ENCODE measurements at regions not wholly inside any gene's neighbourhood (a gene's known extent, or its start where the extent isn't known, plus 50 kb on each side); places are given as distances from the start of the nearest gene placed in this dataset.
"Not testable (repeated sequence)": the region's sequence is repeated elsewhere in the genome, so short reads cannot be mapped to it uniquely, and the experiment has no call there.

GRCh38 chr11:79670882-79671281 lies 230.1 kb upstream of the TENM4 start:
- DNase-seq: no peak

GRCh38 chr11:79668575-79668974 lies 227.7 kb upstream of the TENM4 start:
- DNase-seq: no peak

GRCh38 chr11:79667380-79667779 lies 226.6 kb upstream of the TENM4 start:
- no peak for DNase-seq

GRCh38 chr11:79663017-79663416 lies 222.2 kb upstream of the TENM4 start:
- DNase-seq: no peak

- DNase-seq: no peak
Measured at GRCh38 chr11:79661373-79661772, 220.5 kb upstream of the TENM4 start.

GRCh38 chr11:79648766-79649520 lies 208.1 kb upstream of the TENM4 start:
- DNase-seq: no peak

- DNase-seq: no peak
Measured at GRCh38 chr11:79637219-79637618, 196.4 kb upstream of the TENM4 start.

- DNase-seq: no peak
Measured at GRCh38 chr11:79634905-79635304, 194.1 kb upstream of the TENM4 start.

GRCh38 chr11:79627281-79627680 lies 186.5 kb upstream of the TENM4 start:
- DNase-seq: no peak

GRCh38 chr11:79626135-79627075 lies 185.6 kb upstream of the TENM4 start:
- no peak for DNase-seq

GRCh38 chr11:79623375-79623774 lies 182.5 kb upstream of the TENM4 start:
- DNase-seq: no peak

GRCh38 chr11:79617561-79617960 lies 176.7 kb upstream of the TENM4 start:
- DNase-seq: no peak

- DNase-seq: no peak
Measured at GRCh38 chr11:79616392-79616851, 175.6 kb upstream of the TENM4 start.

- no peak for DNase-seq
Measured at GRCh38 chr11:79615425-79615824, 174.6 kb upstream of the TENM4 start.

- no peak for DNase-seq
Measured at GRCh38 chr11:79610678-79611077, 169.8 kb upstream of the TENM4 start.

GRCh38 chr11:79610139-79610538 lies 169.3 kb upstream of the TENM4 start:
- DNase-seq: no peak

GRCh38 chr11:79609511-79609910 lies 168.7 kb upstream of the TENM4 start:
- no peak for DNase-seq

- not testable (repeated sequence) for DNase-seq
Measured at GRCh38 chr11:79606461-79606860, 165.6 kb upstream of the TENM4 start.

GRCh38 chr11:79600711-79601110 lies 159.9 kb upstream of the TENM4 start:
- no peak for DNase-seq

GRCh38 chr11:79594834-79595233 lies 154.0 kb upstream of the TENM4 start:
- DNase-seq: no peak

- DNase-seq: no peak
Measured at GRCh38 chr11:79592824-79593223, 152.0 kb upstream of the TENM4 start.

GRCh38 chr11:79592406-79592805 lies 151.6 kb upstream of the TENM4 start:
- no peak for DNase-seq

- DNase-seq: no peak
Measured at GRCh38 chr11:79582434-79582833, 141.6 kb upstream of the TENM4 start.

- DNase-seq: no peak
Measured at GRCh38 chr11:79579063-79579462, 138.2 kb upstream of the TENM4 start.

All from effector CD8-positive, alpha-beta T cell (primary cell).